ENCODE measurements at regions not wholly inside any gene's neighbourhood (a gene's known extent, or its start where the extent isn't known, plus 50 kb on each side); places are given as distances from the start of the nearest gene placed in this dataset.

DNA sequence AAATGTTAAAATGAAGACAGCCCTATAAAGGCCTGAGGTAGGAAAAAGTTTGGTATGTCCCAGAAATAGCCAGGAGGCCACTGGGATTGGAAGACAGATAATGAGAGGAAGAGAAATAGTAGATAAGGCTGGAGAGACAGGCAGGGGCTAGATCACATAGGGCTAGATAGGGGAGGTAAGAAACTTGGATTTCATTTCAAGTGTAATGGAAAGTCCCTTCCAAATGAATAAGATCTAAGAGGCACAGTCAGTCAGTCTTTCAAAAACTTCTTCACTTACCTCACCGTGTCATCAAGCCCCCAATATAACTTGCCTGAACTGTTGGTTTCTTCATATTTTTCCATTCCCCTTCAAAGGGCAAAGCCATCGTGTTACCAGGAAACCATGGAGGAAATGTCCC, 121.8 kb downstream of the SPCS3 start:
- H3K4me1 Mint-ChIP-seq, result peaks cover 4% of the 10 kb centered on the region
- DNase-seq (ENCODE audit: low read depth, low spot score), result no peak
- no peak overlapping the region for H3K4me3 Mint-ChIP-seq
- peaks cover 11% of the 10 kb centered on the region for H3K9me3 Mint-ChIP-seq
- H3K27me3 Mint-ChIP-seq (ENCODE audit: low read depth), result no peaks in the 10 kb centered on the region
- no peak overlapping the region for H3K27ac Mint-ChIP-seq (ENCODE audit: unreplicated experiment)
- no peaks in the 10 kb centered on the region for H3K36me3 Mint-ChIP-seq (ENCODE audit: low read depth)
- TF ChIP-seq, protein P1, sequence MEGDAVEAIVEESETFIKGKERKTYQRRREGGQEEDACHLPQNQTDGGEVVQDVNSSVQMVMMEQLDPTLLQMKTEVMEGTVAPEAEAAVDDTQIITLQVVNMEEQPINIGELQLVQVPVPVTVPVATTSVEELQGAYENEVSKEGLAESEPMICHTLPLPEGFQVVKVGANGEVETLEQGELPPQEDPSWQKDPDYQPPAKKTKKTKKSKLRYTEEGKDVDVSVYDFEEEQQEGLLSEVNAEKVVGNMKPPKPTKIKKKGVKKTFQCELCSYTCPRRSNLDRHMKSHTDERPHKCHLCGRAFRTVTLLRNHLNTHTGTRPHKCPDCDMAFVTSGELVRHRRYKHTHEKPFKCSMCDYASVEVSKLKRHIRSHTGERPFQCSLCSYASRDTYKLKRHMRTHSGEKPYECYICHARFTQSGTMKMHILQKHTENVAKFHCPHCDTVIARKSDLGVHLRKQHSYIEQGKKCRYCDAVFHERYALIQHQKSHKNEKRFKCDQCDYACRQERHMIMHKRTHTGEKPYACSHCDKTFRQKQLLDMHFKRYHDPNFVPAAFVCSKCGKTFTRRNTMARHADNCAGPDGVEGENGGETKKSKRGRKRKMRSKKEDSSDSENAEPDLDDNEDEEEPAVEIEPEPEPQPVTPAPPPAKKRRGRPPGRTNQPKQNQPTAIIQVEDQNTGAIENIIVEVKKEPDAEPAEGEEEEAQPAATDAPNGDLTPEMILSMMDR (conservative IDR thresholded peaks at IDR 0.05), result no peak

DNA sequence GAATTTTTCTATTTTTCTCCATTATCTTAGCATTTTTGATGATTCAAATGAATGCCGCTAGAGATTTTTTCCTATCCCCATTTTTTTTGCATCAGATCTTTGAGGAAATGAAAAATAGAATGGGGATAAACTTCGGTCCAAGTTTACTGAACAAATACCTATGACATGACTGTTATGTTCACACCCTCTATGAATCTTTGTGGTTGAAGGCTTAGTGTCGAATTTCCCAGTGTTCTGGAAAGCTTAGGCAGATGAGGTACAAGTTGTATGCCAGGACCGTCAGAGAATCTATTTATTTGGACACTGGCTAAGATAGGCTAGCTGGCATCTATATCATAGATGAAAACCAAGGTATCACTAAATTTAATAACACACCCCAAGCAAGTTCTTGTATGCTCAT, 123.4 kb downstream of the SPCS3 start:
- TF ChIP-seq, protein P1 (conservative IDR thresholded peaks at IDR 0.05), result no peak
- Mint-ChIP-seq H3K9me3 (peaks cover 9% of the 10 kb centered on the region), H3K27me3 (ENCODE audit: low read depth) (no peaks in the 10 kb centered on the region), H3K36me3 (ENCODE audit: low read depth) (no peaks in the 10 kb centered on the region), H3K27ac (ENCODE audit: unreplicated experiment) (no peak overlapping the region), H3K4me3 (no peak overlapping the region), H3K4me1 (peaks cover 8% of the 10 kb centered on the region)
- DNase-seq (ENCODE audit: low read depth, low spot score), result no peak

DNA sequence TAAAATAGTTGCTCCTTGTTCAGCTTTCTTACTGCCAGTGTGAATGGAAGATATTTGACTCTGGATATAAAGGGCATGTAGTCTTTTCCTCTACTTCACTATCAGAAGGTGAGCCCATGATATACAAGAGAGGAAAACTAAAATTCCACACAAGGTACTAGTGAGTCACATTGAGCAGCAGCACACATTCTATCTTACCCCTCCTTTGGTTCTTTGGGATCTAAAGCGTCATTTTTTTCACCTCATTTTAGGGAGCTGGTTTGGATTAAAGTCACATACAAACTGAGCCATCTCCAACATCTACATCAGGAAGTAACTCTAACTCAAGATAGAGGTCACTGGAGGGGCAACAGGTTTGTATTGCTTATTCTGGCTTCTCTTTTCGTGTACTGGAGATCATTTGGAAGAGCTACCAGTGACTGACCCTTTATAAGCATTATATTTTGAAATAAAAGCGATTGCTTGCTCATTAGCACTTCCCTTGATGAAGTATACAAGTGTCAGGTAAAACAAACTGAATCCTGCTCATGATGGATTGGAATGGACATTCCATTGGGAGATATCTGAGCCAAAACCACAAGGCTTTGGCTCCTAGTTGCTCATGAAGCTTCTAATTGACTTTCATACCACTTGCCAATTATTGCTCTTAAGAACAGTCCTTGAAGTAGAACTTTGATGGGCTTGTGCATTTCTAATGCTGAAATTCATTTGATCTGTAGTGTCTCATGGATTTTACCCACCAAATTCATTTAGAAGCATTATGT, 124.1 kb downstream of the SPCS3 start:
- no peak for DNase-seq (ENCODE audit: low read depth, low spot score)
- peaks cover 10% of the 10 kb centered on the region for H3K4me1 Mint-ChIP-seq
- TF ChIP-seq, protein P1 (conservative IDR thresholded peaks at IDR 0.05), result no peak
- H3K9me3 Mint-ChIP-seq, result peaks cover 9% of the 10 kb centered on the region
- no peak overlapping the region for H3K4me3 Mint-ChIP-seq
- no peak overlapping the region for H3K27ac Mint-ChIP-seq (ENCODE audit: unreplicated experiment)
- H3K27me3 Mint-ChIP-seq (ENCODE audit: low read depth), result no peaks in the 10 kb centered on the region
- no peaks in the 10 kb centered on the region for H3K36me3 Mint-ChIP-seq (ENCODE audit: low read depth)

DNA sequence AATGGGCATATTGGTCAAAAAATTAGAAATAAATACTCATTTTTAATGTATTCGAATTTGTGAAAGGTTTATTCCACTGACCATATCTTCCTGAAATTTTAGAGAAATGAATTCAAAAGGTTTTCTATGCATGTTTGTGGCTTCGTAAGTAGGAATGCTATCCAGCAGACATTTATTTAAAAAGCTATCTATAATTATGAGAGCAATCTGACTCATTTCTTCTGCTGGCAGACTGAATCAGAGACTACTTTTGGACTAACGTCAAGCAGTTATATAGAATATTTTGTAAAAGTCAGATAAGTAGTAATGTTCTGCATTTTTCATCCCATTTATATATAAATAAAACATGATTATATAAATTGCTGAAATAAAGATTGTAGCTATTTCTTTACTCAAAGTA, 125.0 kb downstream of the SPCS3 start:
- no peaks in the 10 kb centered on the region for H3K36me3 Mint-ChIP-seq (ENCODE audit: low read depth)
- DNase-seq (ENCODE audit: low read depth, low spot score), result no peak
- no peaks in the 10 kb centered on the region for H3K27me3 Mint-ChIP-seq (ENCODE audit: low read depth)
- H3K4me3 Mint-ChIP-seq, result no peak overlapping the region
- H3K27ac Mint-ChIP-seq (ENCODE audit: unreplicated experiment), result no peak overlapping the region
- TF ChIP-seq, protein P1 (conservative IDR thresholded peaks at IDR 0.05), result no peak
- peaks cover 20% of the 10 kb centered on the region for H3K4me1 Mint-ChIP-seq
- H3K9me3 Mint-ChIP-seq, result peaks cover 9% of the 10 kb centered on the region

DNA sequence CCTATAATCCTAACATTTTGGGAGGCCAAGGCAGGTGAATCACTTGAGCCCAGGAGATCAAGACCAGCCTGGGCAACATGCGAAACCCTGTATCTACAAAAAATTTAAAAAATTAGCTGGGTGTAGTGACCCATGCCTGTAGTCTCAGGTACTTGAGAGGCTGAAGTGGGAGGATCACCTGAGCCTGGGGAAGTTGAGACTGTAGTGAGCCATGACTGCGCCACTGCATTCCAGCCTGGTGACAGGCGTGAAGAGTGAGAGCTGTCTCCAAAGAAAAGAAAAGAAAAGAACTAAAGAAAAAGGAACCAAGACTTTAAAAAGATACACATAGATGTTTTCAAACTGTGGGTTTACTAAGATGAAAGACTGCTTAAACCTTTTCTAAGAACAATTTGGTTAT, 129.0 kb downstream of the SPCS3 start:
- Mint-ChIP-seq H3K4me3 (no peak overlapping the region), H3K27ac (ENCODE audit: unreplicated experiment) (no peak overlapping the region), H3K4me1 (peaks cover 53% of the 10 kb centered on the region), H3K27me3 (ENCODE audit: low read depth) (no peaks in the 10 kb centered on the region), H3K36me3 (ENCODE audit: low read depth) (peaks cover 7% of the 10 kb centered on the region), H3K9me3 (peaks cover 11% of the 10 kb centered on the region)
- DNase-seq (ENCODE audit: low read depth, low spot score), result no peak
- TF ChIP-seq, protein P1 (conservative IDR thresholded peaks at IDR 0.05), result no peak

All from neural crest cell (in vitro differentiated cells).